GM12878 (cell line): ENCODE measurements at regions not wholly inside any gene's neighbourhood (a gene's known extent, or its start where the extent isn't known, plus 50 kb on each side); places are given as distances from the start of the nearest gene placed in this dataset.

Source experiments
- ATAC-seq: fragments of 200-7000 bp; cut with Tn5 transposase; 3 replicates; pipeline ENCODE4 v1.9.1; 2020; ENCODE audit warnings: mild to moderate bottlenecking, moderate library complexity
- BruUV-seq: library from RNA; stranded (reverse); fragments of 400-500 nt; replicated peaks from 2 replicates; lab custom pipeline; 2021; lab: Mats Ljungman, UMichigan
- CTCF ChIA-PET: fragments of 300-600 bp; sonication (Branson Sonifier 250); formaldehyde crosslinking; extraction: SDS; loops from one replicate; lab custom pipeline; 2021; ENCODE audit warnings: inconsistent platforms; lab: Yijun Ruan, JAX
- POLR2A ChIA-PET: fragments of 350-600 bp; formaldehyde crosslinking; extraction: SDS; loops from one replicate; lab custom pipeline; 2021; ENCODE audit warnings: inconsistent platforms; lab: Charles Lee
- RAD21 ChIA-PET: fragments of 300-600 bp; sonication (Branson Sonifier 250); formaldehyde crosslinking; loops from one replicate; lab custom pipeline; 2023; ENCODE audit warnings: antibody characterized with exemption; ENCODE audit not compliant: unreplicated experiment; lab: Charles Lee
- SMC1A ChIA-PET: fragments of 300-600 bp; sonication (Branson Sonifier 250); formaldehyde crosslinking; loops from one replicate; lab custom pipeline; 2023; ENCODE audit not compliant: unreplicated experiment, uncharacterized antibody; lab: Charles Lee
- DNase-seq: peaks from one replicate; pipeline ENCODE4 v3.0.0-alpha.2; 2011; ENCODE audit warnings: low read depth, low spot score
- FAIRE-seq: peaks from 3 replicates; lab custom pipeline; 2011; peaks lifted over from hg19 to GRCh38; lab: Jason Lieb, UNC
- H2AFZ ChIP-seq: 2 replicates; pipeline ENCODE4 v1.6.0; 2011; ENCODE audit warnings: low read depth, low read length, control low read depth; ENCODE audit not compliant: control insufficient read depth
- H3K27ac ChIP-seq: 2 replicates; pipeline ENCODE4 v1.5.1; 2011; ENCODE audit warnings: control low read depth; ENCODE audit not compliant: control insufficient read depth, insufficient read depth
- H3K27me3 ChIP-seq, 2 experiments: replicated peaks in 1 of 2; 2 replicates each; pipeline versions ENCODE4 v1.6.0 to v1.6.1; 2011; ENCODE audit warnings: low read length in 1 of 2; ENCODE audit not compliant: control insufficient read depth in 2 of 2, insufficient read depth in 2 of 2
- H3K36me3 ChIP-seq, 2 experiments: 2 replicates each; pipeline ENCODE4 v1.5.1; 2011; ENCODE audit warnings: low read length in 1 of 2; ENCODE audit not compliant: control insufficient read depth in 2 of 2, insufficient read depth in 2 of 2
- H3K4me1 ChIP-seq: 2 replicates; pipeline ENCODE4 v1.6.1; 2011; ENCODE audit warnings: mild to moderate bottlenecking, low read length, moderate library complexity, mixed read lengths; ENCODE audit not compliant: control insufficient read depth, insufficient read depth
- H3K4me2 ChIP-seq: 2 replicates; pipeline ENCODE4 v1.6.0; 2011; ENCODE audit warnings: control low read depth; ENCODE audit not compliant: control insufficient read depth, insufficient read depth
- H3K4me3 ChIP-seq: fragments of 200-600 bp; sonication (generic); 2 replicates; pipeline ENCODE4 v1.5.1; 2016
- H3K79me2 ChIP-seq: 2 replicates; pipeline ENCODE4 v1.6.0; 2011; ENCODE audit warnings: low read length; ENCODE audit not compliant: control insufficient read depth, insufficient read depth
- H3K9ac ChIP-seq: 2 replicates; pipeline ENCODE4 v1.8.0; 2011; ENCODE audit warnings: low read length, control low read depth, mixed read lengths; ENCODE audit not compliant: control insufficient read depth, insufficient read depth
- H3K9me3 ChIP-seq: replicated peaks from 3 replicates; pipeline ENCODE4 v1.5.1; 2011; ENCODE audit warnings: mild to moderate bottlenecking, low read length; ENCODE audit not compliant: control insufficient read depth, insufficient read depth
- H4K20me1 ChIP-seq: 2 replicates; pipeline ENCODE4 v1.6.0; 2011; ENCODE audit not compliant: control insufficient read depth, insufficient read depth
- BACH1 ChIP-seq: fragments of 450-650 bp; IDR thresholded peaks from 2 replicates; pipeline ENCODE4 v1.6.1; 2017; ENCODE audit warnings: mild to moderate bottlenecking, borderline replicate concordance
- BHLHE40 ChIP-seq, 2 experiments: fragments of 450-650 bp in 1 of 2; IDR thresholded peaks; 2 replicates each; pipeline ENCODE4 v1.6.1; 2011 to 2017; ENCODE audit warnings: low read depth in 2 of 2, borderline replicate concordance in 1 of 2, improper control_type of control experiment in 1 of 2, low read length in 1 of 2, mild to moderate bottlenecking in 1 of 2
- EED ChIP-seq: sonication (generic); IDR thresholded peaks from 2 replicates; pipeline ENCODE4 v1.6.1; 2016; ENCODE audit warnings: antibody characterized with exemption, low read depth
- HCFC1 ChIP-seq: fragments of 150-350 bp; IDR thresholded peaks from 2 replicates; pipeline ENCODE4 v1.6.1; 2014; ENCODE audit warnings: low read length
- JUND ChIP-seq: IDR thresholded peaks from 2 replicates; pipeline ENCODE4 v1.6.1; 2012; ENCODE audit warnings: low read depth, mild to moderate bottlenecking, low read length, improper control_type of control experiment, moderate library complexity
- MEF2A ChIP-seq: IDR thresholded peaks from 2 replicates; pipeline ENCODE4 v1.6.1; 2011; ENCODE audit warnings: low read depth, mild to moderate bottlenecking, low read length, moderate library complexity; ENCODE audit not compliant: insufficient read depth
- MYB ChIP-seq: fragments of 150-350 bp; IDR thresholded peaks from 2 replicates; pipeline ENCODE4 v1.6.1; 2014; ENCODE audit warnings: mild to moderate bottlenecking, low read depth, low read length, borderline replicate concordance
- NBN ChIP-seq: fragments of 450-650 bp; IDR thresholded peaks from 2 replicates; pipeline ENCODE4 v1.6.1; 2016
- NFIC ChIP-seq: IDR thresholded peaks from 2 replicates; pipeline ENCODE4 v1.6.1; 2012; ENCODE audit warnings: low read depth, mild to moderate bottlenecking, inconsistent platforms, low read length, moderate library complexity
- PBX3 ChIP-seq: IDR thresholded peaks from 2 replicates; pipeline ENCODE4 v1.6.1; 2011; ENCODE audit warnings: mild to moderate bottlenecking, low read depth, low read length, moderate library complexity; ENCODE audit not compliant: insufficient replicate concordance
- POU2F2 ChIP-seq: IDR thresholded peaks from 3 replicates; pipeline ENCODE4 v1.6.1; 2011; ENCODE audit warnings: low read depth, mild to moderate bottlenecking, low read length, borderline replicate concordance
- RFX5 ChIP-seq: IDR thresholded peaks from 2 replicates; pipeline ENCODE4 v1.6.1; 2011; ENCODE audit warnings: low read depth, low read length, improper control_type of control experiment
- SPI1 ChIP-seq: IDR thresholded peaks from 2 replicates; pipeline ENCODE4 v1.6.1; 2011; ENCODE audit warnings: low read depth, mild to moderate bottlenecking, low read length, moderate library complexity, borderline replicate concordance; ENCODE audit not compliant: insufficient read depth
- SUZ12 ChIP-seq: fragments of 200-600 bp; sonication (generic); IDR thresholded peaks from one replicate; pipeline ENCODE4 v1.6.1; 2018; ENCODE audit warnings: antibody characterized with exemption, mild to moderate bottlenecking; ENCODE audit not compliant: unreplicated experiment
- TAF1 ChIP-seq: IDR thresholded peaks from 2 replicates; pipeline ENCODE4 v1.6.1; 2011; ENCODE audit warnings: mild to moderate bottlenecking, low read depth, low read length, borderline replicate concordance
- TCF3 ChIP-seq: IDR thresholded peaks from 2 replicates; pipeline ENCODE4 v1.6.1; 2012; ENCODE audit warnings: low read depth, mild to moderate bottlenecking, low read length, borderline replicate concordance; ENCODE audit not compliant: insufficient read depth
- USF1 ChIP-seq: IDR thresholded peaks from 2 replicates; pipeline ENCODE4 v1.6.1; 2011; ENCODE audit warnings: borderline replicate concordance, low read depth, mild to moderate bottlenecking, moderate library complexity, mixed read lengths, low read length; ENCODE audit not compliant: insufficient read depth; ENCODE audit errors: extremely low read length
- WGBS: methylation state at CpG from one replicate; pipeline ENCODE4 v1.1.6; 2016; ENCODE audit warnings: low lambda C conversion rate; ENCODE audit not compliant: insufficient replicate concordance, insufficient coverage; ENCODE audit errors: missing lambda C conversion rate; 5-methylcytosine and 5-hydroxymethylcytosine counted together
- in situ Hi-C: fragments of 300-500 bp; cut with MboI; formaldehyde crosslinking; loops from 9 replicates; pipeline ENCODE4 v1.14.3; 2018; ENCODE audit warnings: mixed read lengths
- intact Hi-C: fragments of 100-400 bp; cut with micrococcal nuclease; formaldehyde crosslinking; loops from one replicate; pipeline ENCODE4 v1.14.2; 2022; ENCODE audit not compliant: unreplicated experiment
- TF ChIP-seq, protein P1 (sequence below): fragments of 450-650 bp; conservative IDR thresholded peaks from 2 replicates; pipeline ENCODE4 v1.6.1; 2017; ENCODE audit warnings: mild to moderate bottlenecking, moderate library complexity

DNA sequence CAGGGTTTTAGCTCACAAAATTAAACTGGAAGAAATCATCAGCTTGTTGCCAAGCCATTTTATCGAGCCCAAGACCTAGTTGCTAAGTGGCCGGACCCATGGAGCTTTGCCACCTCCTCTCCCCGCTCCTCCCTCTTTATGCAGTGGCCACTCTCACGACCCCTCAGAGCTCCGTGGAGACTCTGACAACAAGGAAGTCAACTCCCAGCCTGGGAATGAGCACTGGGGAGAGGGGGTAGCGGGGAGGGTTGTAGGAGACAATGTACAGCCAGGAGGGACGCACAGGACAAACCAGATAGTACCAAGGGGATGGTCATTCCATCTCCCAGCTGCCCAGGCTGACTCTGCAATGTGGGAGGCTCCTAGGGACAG is 250.9 kb downstream of the SIPA1L2 start:
- DNase-seq (no peak), ATAC-seq (no peak), FAIRE-seq (no peak)
- Histone ChIP-seq H3K36me3 (no peaks in the 10 kb centered on the region), H3K4me1 (no peaks in the 10 kb centered on the region), H3K9me3 (no peaks in the 10 kb centered on the region), H3K4me3 (no peak overlapping the region), H3K27ac (no peak overlapping the region), H3K79me2 (no peaks in the 10 kb centered on the region), H4K20me1 (no peaks in the 10 kb centered on the region), H3K4me2 (no peak overlapping the region), H3K27me3 (peaks cover 0 to 1% of the 10 kb centered on the region in 2 experiments; a peak in 2 of 4 replicates), H3K9ac (no peak overlapping the region), H2AFZ (no peak overlapping the region)
- in situ Hi-C loops (no loop called here), intact Hi-C loops (no loop called here)
- SMC1A ChIA-PET: interaction anchor here (0.6 kb wide), 1 partner anchor 16 kb away, joined by 3 read pairs; no protein-coding TSS in a partner anchor
- POLR2A ChIA-PET: no interaction called here
- WGBS: 9% methylated on average over 5 of the region's 7 CpGs
- CTCF ChIA-PET: no interaction called here
- no TSS peak for BruUV-seq
- TF ChIP-seq SUZ12: no peak
- no peak for TF ChIP-seq USF1
- TF ChIP-seq, protein P1, sequence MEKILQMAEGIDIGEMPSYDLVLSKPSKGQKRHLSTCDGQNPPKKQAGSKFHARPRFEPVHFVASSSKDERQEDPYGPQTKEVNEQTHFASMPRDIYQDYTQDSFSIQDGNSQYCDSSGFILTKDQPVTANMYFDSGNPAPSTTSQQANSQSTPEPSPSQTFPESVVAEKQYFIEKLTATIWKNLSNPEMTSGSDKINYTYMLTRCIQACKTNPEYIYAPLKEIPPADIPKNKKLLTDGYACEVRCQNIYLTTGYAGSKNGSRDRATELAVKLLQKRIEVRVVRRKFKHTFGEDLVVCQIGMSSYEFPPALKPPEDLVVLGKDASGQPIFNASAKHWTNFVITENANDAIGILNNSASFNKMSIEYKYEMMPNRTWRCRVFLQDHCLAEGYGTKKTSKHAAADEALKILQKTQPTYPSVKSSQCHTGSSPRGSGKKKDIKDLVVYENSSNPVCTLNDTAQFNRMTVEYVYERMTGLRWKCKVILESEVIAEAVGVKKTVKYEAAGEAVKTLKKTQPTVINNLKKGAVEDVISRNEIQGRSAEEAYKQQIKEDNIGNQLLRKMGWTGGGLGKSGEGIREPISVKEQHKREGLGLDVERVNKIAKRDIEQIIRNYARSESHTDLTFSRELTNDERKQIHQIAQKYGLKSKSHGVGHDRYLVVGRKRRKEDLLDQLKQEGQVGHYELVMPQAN: no peak
- TF ChIP-seq BHLHE40 (IDR thresholded peaks at IDR 0.05; ENCODE audit: borderline replicate concordance in 1 of 2, low read depth in 2 of 2, low read length in 1 of 2): no peak
- no peak for TF ChIP-seq BACH1
- no peak for TF ChIP-seq EED
- no peak for TF ChIP-seq RFX5
- TF ChIP-seq JUND: no peak
- no peak for TF ChIP-seq TAF1
- TF ChIP-seq PBX3: no peak
- no peak for TF ChIP-seq NBN
- TF ChIP-seq MYB: no peak
- no peak for TF ChIP-seq TCF3
- no peak for TF ChIP-seq NFIC
- no peak for TF ChIP-seq MEF2A
- no peak for TF ChIP-seq POU2F2
- TF ChIP-seq SPI1: no peak
- TF ChIP-seq HCFC1: no peak
- RAD21 ChIA-PET: no interaction called here
